GM21737 (cell line): ENCODE measurements at regions not wholly inside any gene's neighbourhood (a gene's known extent, or its start where the extent isn't known, plus 50 kb on each side); places are given as distances from the start of the nearest gene placed in this dataset.

Experiments
- ATAC-seq: cut with Tn5 transposase; IDR thresholded peaks from one replicate; pipeline ENCODE4 v1.9.1; 2021; ENCODE audit warnings: mild to moderate bottlenecking, moderate library complexity; ENCODE audit not compliant: unreplicated experiment

DNA sequence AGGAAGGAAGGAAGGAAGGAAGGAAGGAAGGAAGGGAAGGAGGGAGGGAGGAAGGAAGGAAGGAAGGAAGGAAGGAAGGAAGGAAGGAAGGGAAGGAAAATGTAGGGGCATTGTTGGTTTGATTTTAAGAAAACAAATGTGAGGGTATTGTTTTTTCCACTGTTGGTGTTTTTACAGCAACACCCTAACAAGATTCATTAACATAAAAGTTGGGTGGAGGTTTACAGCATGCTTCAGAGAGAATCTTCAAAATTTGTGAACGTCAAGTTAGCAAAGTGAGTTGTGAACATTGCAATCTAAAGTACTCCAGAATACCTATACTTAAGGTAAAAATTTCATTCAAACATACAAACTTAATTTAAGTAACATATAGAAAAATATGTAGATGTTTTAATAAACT is 200.2 kb upstream of the ID4 start:
- no peak for ATAC-seq

DNA sequence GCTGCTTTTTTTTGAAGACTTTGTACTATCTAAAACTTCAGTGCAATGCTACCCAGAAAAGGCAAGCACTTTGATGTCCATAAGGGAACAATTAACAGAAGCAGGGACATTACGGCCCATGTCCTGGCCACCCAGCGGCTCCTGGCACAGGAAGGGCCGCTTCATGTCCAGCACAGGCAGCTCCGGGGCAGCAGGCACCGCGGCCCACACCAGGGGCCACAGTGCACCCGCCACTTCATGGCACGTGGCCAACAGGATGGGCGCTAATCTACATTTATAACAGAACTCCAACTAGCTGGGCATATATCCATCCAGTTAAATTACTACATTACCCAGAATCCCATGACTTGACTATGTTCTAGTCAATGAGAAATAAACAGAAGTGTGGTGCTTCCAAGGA is 198.2 kb upstream of the ID4 start:
- no peak for ATAC-seq

DNA sequence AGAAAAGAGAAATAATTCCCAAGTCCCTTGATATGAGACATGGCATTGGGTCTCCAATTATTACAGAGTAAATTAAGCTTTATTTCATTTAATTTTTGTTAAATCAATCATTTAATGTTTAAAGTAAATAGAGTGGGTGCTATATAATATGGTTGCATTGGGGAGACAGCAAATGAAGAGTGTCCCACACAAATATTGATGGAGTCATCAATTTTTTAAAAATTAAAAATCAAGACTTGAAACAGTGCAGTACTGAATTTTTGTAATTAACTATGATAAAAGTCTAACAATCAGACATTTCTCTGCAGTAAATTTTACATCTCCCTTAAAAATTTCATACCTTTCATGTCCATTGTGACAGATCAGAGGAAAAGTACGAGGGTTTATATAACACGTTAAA is 193.9 kb upstream of the ID4 start:
- no peak for ATAC-seq

GRCh38 chr6:19643713-19644112 is 193.5 kb upstream of the ID4 start:
- no peak for ATAC-seq

DNA sequence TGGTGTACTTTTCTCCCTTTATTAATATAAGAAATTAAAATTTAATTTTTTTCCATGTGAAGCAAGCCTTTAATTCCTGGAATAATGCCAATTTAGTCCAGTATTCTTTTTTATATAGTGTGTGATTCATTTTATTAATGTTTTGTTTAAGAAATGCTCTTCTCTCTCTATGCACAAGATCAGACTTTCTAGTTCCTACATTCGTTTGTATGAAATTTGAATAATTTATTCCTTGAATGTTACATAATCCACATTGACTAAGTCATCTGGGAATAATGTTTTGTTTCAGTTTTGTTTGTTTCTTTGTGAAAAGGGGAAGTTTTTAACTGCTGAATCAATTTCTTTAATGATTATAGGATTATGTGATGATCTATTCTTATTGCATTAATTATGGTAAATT is 181.4 kb upstream of the ID4 start:
- ATAC-seq: no peak

- ATAC-seq: no peak
Measured at GRCh38 chr6:19660123-19660910, 176.9 kb upstream of the ID4 start.

- ATAC-seq: no peak
Measured at GRCh38 chr6:19662911-19663310, 174.3 kb upstream of the ID4 start.

DNA sequence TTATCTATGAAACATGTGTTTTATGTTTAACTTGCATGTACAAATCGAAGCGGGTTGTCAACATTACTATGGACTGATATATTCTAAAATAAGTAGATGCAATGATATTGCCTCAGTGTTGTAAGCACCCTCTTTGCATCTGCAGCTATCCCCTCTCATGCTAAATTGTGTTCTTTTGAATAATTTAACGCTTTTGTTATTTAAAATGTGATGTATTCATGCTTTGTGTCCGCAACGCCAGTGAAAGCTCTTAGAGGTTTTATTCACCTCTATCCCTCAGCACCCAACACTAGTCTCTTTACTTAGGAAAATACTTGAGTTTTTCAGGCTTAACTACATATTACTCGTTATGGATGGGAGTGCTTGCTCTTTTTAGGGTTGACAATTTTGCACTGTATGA is 173.7 kb upstream of the ID4 start:
- no peak for ATAC-seq

DNA sequence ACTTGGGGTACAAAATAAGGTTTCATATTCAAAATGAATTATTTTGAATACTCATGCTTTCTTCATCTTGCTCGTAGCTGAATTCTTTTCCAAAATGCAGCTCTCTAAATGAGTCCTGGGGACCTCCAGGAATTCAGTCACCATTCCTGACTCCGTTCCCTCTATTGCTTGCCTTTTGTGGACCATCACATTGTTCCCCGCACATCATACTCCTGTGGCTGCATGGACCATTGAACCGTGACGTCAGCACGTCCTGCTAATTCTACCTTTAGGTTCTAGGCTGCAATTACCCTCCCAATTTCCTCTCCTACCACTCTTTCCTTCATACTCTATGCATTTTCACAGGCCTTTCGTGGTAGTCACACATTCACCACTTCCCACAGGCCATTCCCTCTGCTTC is 173.1 kb upstream of the ID4 start:
- no peak for ATAC-seq

GRCh38 chr6:19664878-19665612 is 172.1 kb upstream of the ID4 start:
- no peak for ATAC-seq

DNA sequence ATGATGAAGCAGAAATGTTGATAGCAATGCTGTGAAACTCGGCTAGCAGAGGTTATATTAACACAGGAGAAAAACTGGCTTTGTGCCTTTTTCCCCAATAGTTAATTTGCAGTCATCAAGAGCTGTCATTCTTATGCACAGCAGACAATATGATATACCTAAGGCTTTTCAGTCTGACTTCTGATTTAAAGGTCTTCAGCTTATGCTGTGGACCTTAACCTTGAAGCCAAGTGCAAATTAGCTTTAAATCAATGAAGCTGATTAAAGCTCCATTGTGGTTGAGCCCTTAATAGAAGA is 171.6 kb upstream of the ID4 start:
- no peak for ATAC-seq

DNA sequence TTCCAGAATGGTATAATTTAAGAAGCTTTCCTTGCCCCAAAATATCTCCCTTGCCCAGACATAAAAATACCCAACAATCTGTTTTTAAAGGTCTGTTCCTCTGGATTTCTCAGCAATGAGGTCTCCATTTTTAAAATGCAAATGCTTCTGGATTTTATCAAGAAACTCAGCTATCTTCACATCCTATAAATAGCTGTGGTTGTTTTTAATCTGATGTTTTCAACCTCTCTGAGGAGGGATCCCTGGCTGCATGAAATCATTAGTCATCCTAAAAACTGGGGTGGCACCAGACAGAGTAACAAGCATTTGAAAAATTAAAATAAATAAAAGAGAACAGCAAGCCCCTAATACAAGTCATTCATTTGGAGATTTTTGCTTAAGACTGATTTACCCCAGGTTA is 168.5 kb upstream of the ID4 start:
- no peak for ATAC-seq

DNA sequence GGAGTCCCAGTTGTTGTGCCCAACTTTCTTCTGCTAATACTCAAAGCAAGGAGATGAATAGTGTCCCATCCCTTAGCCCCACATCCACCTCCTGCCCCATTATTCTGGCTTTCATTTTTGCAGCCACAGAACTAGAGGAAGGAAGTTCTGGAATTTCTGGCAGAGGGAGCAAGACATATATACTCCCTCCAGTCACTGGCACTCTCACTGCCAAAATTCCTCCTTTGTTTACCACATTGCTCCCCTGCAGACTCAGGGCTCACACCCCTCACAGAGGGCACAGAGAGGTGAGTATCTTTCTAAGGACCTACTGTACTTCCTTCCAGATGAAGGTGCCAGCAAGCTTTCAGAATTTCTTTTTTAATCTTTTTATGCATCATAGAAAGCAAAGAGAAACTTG is 168.0 kb upstream of the ID4 start:
- no peak for ATAC-seq

GRCh38 chr6:19682859-19683258 is 154.3 kb upstream of the ID4 start:
- ATAC-seq: no peak

GRCh38 chr6:19690325-19691075 is 146.7 kb upstream of the ID4 start:
- no peak for ATAC-seq

DNA sequence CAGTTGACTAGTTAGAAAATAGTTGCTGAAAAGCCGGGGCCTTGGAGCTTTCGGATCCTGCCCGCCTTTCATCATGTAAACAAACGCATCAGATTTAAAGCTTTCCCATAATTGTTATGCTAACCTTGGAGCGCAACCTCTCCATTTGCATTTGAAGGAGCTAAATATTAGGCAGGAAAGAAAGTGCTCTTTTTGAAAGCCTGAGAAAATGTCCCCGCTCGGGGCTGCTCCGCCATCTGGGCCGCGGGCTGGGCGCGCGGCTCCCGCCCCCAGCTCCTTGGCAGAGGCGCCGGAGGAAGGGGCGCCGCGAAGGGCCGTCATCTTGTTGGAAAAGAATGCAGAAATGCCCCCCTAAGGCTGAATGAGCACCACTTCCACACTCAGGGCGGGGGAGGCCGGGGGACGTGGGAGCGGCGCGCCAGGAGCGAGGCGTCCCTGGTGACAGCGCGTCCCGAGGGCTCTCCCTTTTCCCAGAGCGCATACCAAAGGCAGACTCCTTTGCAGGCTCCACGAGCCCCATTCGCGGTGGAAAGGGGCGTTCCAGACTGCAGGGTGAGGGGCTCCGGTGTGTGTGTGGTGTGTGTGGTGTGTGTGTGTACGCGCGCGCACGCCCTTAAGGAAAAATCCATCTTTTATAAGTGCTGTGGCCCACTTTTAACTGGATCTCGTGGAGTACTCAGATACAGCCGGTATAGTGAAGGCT is 145.6 kb upstream of the ID4 start:
- no peak for ATAC-seq

GRCh38 chr6:19692506-19693298 is 144.5 kb upstream of the ID4 start:
- ATAC-seq: no peak

GRCh38 chr6:19694697-19695096 is 142.5 kb upstream of the ID4 start:
- no peak for ATAC-seq

GRCh38 chr6:19697744-19698290 is 139.4 kb upstream of the ID4 start:
- no peak for ATAC-seq

- no peak for ATAC-seq
Measured at GRCh38 chr6:19699932-19700331, 137.2 kb upstream of the ID4 start.
